ENCODE measurements at regions not wholly inside any gene's neighbourhood (a gene's known extent, or its start where the extent isn't known, plus 50 kb on each side); places are given as distances from the start of the nearest gene placed in this dataset.

DNA sequence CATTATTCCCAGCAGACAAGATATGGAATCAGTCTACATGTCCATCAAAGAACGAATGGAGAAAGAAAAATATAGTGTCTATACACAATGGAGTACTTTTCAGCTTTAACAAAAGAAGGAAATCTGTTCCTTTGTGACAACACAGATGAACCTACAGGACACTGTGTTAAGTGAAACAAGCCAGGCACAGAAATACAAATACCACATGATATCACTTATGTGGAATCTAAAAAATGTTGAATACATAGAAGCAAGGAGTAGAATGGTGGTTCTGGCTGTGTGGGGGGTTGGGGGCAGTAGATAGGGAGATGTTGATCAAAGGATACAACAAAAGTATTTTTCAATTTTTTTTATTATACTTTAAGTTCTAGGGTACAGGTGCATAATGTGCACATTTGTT, 347.7 kb upstream of the MAP2 start:
- TF ChIP-seq, protein P1, sequence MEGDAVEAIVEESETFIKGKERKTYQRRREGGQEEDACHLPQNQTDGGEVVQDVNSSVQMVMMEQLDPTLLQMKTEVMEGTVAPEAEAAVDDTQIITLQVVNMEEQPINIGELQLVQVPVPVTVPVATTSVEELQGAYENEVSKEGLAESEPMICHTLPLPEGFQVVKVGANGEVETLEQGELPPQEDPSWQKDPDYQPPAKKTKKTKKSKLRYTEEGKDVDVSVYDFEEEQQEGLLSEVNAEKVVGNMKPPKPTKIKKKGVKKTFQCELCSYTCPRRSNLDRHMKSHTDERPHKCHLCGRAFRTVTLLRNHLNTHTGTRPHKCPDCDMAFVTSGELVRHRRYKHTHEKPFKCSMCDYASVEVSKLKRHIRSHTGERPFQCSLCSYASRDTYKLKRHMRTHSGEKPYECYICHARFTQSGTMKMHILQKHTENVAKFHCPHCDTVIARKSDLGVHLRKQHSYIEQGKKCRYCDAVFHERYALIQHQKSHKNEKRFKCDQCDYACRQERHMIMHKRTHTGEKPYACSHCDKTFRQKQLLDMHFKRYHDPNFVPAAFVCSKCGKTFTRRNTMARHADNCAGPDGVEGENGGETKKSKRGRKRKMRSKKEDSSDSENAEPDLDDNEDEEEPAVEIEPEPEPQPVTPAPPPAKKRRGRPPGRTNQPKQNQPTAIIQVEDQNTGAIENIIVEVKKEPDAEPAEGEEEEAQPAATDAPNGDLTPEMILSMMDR (conservative IDR thresholded peaks at IDR 0.05; ENCODE audit: low read depth, low read length) = no peak
- TF ChIP-seq EZH2phosphoT487 (IDR thresholded peaks at IDR 0.05; ENCODE audit: borderline replicate concordance, low read length) = no peak
- TF ChIP-seq EZH2 (IDR thresholded peaks at IDR 0.05; ENCODE audit: low read length, unreplicated experiment) = no peak

All from PC-3 (cell line).